ENCODE measurements at regions not wholly inside any gene's neighbourhood (a gene's known extent, or its start where the extent isn't known, plus 50 kb on each side); places are given as distances from the start of the nearest gene placed in this dataset.

- TF ChIP-seq CTCF (IDR thresholded peaks at IDR 0.05) = no peak
- no peak for TF ChIP-seq POLR2A (IDR thresholded peaks at IDR 0.05)
These were observed 420.8 kb upstream of the GRAMD2B start for GRCh38 chr5:126002222-126002897.
